ENCODE measurements at regions not wholly inside any gene's neighbourhood (a gene's known extent, or its start where the extent isn't known, plus 50 kb on each side); places are given as distances from the start of the nearest gene placed in this dataset.
A peak's percentile ranks its signal among the peaks of the same experiment; 100 is the strongest.

- DNase-seq, result no peak
Observed at GRCh38 chr13:85896516-85897450, 97.6 kb upstream of the SLITRK6 start.

GRCh38 chr13:85887406-85887805 lies 88.2 kb upstream of the SLITRK6 start:
- no peak for DNase-seq

DNA sequence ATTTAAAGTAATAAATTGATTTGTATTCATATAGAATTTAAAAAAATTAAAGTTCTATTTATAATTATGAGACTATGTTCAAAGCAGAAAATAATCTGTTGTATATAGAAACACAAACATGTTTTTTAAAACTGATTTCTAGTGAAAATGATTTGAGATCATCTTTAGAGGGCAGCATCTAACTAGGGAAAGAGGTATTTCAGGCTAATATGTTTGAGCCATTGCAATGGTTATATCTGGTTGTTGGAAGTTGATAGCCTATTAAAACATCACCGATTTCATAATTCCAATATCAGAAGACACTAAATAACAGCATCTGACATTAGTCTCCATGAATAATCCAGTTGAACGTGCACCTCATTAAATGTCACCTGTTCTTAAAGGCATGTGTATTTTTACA lies 79.8 kb upstream of the SLITRK6 start:
- DNase-seq, result no peak

- DNase-seq, result peak; percentile 1
Observed at GRCh38 chr13:85864963-85865530, 65.8 kb upstream of the SLITRK6 start.

DNA sequence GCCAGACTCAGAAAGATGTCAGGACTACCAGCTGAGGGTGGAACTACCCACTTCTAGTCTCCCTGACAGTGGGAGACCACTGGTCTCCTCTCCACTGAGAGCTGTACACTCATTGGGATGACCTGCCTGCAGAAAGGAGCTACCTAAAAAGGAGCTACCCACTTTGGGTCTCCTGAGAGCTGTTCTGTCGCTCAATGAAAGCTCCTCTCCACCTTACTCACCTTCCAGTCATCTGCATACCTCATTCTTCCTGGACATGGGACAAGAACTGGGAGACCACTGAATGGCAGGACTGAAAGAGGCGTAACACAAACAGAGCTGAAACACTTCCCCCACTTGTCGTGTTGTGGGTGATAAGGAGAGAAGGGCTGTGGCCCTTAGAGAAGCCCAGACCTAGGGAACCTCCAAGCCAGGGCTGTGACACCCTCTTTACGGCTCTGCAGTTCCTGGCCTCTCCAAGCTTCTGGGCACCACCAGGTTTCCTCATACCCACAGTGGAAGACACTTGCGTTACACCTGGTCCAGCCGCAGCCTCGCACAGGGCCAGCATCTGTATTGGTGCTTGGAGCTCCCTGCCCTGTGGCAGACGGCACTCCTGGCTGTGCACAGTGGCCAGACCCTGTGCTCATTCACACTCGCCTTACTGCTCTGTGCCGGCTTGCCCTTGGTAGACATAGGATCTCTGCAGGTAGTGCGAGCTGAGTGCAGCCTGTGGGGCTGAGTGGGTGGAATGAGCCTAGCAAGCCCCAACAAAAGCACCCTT lies 54.9 kb upstream of the SLITRK6 start:
- no peak for DNase-seq

- no peak for DNase-seq
Observed at GRCh38 chr13:85853161-85853894, 54.1 kb upstream of the SLITRK6 start.

Measured in left kidney (tissue), 1 donor.